Adrenal gland (tissue), 9 donors: ENCODE measurements at regions not wholly inside any gene's neighbourhood (a gene's known extent, or its start where the extent isn't known, plus 50 kb on each side); places are given as distances from the start of the nearest gene placed in this dataset.
A peak's percentile ranks its signal among the peaks of the same experiment; 100 is the strongest.

Source experiments
- DNase-seq, 7 donors: peaks; one replicate each; pipeline ENCODE4 v3.0.0-alpha.2; 2019 to 2020
- H3K27ac ChIP-seq, 5 donors: fragments of 200-600 bp; sonication (generic) in 4 of 5; 1 replicate in 3 of 5; 2 replicates in 2 of 5; pipeline versions ENCODE4 v1.5.1 to v1.8.0; 2016 to 2020; ENCODE audit warnings: mild to moderate bottlenecking in 1 of 5
- H3K27me3 ChIP-seq: fragments of 200-600 bp; 2 replicates; pipeline ENCODE4 v1.8.0; 2021
- H3K36me3 ChIP-seq, 2 donors: fragments of 200-600 bp; replicated peaks in 1 of 2; 1 replicate in 1 of 2; 2 replicates in 1 of 2; pipeline versions ENCODE4 v1.5.1 to v1.8.0; 2018 to 2022
- H3K4me1 ChIP-seq, 2 donors: fragments of 200-600 bp; replicated peaks in 1 of 2; 1 replicate in 1 of 2; 2 replicates in 1 of 2; pipeline versions ENCODE4 v1.5.1 to v1.8.0; 2018 to 2021
- H3K4me3 ChIP-seq, 4 donors: fragments of 200-600 bp; sonication (generic) in 3 of 4; one replicate each; pipeline ENCODE4 v1.5.1; 2016 to 2018
- H3K9me3 ChIP-seq, 3 donors: fragments of 200-600 bp; sonication (generic) in 1 of 3; replicated peaks in 1 of 3; 1 replicate in 2 of 3; 2 replicates in 1 of 3; pipeline versions ENCODE4 v1.5.1 to v1.8.0; 2016 to 2021
- POLR2A ChIP-seq, 2 donors: fragments of 450-650 bp; IDR thresholded peaks; one replicate each; pipeline ENCODE4 v1.6.1; 2017; ENCODE audit warnings: antibody characterized with exemption in 2 of 2, mild to moderate bottlenecking in 2 of 2, moderate library complexity in 1 of 2
- WGBS, 4 donors: extraction: QIAGEN DNeasy Blood & Tissue Kit in 2 of 4; methylation state at CpG; one replicate each; pipeline versions ENCODE4 v1.1.5 to v1.1.7; 2013 to 2017; 5-methylcytosine and 5-hydroxymethylcytosine counted together
- intact Hi-C, 2 donors: fragments of 100-400 bp; cut with DNase I; formaldehyde crosslinking; loops; one replicate each; pipeline versions ENCODE4 v1.14.1 to v1.15.0; 2022 to 2023
- TF ChIP-seq, protein P1 (sequence below), 6 experiments: fragments of 450-650 bp in 4 of 6; fragments of 200-600 bp in 2 of 6; sonication (generic) in 1 of 6; IDR thresholded peaks; 1 replicate in 5 of 6; 2 replicates in 1 of 6; pipeline versions ENCODE4 v1.5.1 to v1.8.0; 2016 to 2021; ENCODE audit warnings: antibody characterized with exemption in 6 of 6, mild to moderate bottlenecking in 2 of 6, moderate library complexity in 1 of 6
- donor health status: healthy with polysubstance abuse.
- donor health status: Bipolar disorder and iron deficiency.
- donor health status: DM: yes; HTN: yes; CAD: no.
- donor health status: DM: no; HTN: no; CAD: no.
- donor health status: DM: no; HTN: no; CAD: no.

DNA sequence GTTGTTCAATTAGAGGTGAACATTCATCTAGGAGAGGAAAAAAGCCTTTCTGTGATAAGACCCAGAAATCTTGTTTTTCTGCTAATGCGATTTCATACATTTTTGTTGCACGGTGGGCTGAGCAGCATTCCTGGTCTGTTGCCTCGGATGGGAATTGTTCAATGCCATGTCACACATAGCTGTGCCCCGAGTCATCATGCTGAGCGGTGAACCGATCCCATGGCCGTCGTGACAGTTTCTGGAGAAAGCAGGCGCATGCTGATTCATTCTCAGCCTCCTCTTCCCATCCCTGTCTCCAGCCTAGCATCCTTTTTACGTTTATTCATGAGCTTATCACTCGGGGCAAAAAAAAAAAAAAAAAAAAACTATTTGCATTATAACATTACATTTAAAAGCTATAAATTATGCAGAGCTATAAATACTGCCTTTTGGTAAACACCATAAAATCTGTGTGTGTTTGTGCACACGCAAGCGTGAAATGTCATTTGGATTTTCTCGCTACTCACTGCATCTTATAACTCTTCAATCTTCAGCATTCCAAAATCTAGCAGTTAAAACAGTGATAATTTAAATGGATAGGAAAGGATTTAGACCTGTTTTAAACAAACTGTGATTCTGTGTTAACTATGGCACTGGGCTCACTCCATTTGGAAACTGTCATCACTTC lies 58.9 kb upstream of the IFNGR1 start:
- Histone ChIP-seq H3K36me3 (no peaks in the 10 kb centered on the region), H3K27me3 (no peaks in the 10 kb centered on the region), H3K4me1 (no peaks in the 10 kb centered on the region), H3K27ac (no peak overlapping the region), H3K9me3 (no peaks in the 10 kb centered on the region), H3K4me3 (no peak overlapping the region)
- TF ChIP-seq, protein P1, sequence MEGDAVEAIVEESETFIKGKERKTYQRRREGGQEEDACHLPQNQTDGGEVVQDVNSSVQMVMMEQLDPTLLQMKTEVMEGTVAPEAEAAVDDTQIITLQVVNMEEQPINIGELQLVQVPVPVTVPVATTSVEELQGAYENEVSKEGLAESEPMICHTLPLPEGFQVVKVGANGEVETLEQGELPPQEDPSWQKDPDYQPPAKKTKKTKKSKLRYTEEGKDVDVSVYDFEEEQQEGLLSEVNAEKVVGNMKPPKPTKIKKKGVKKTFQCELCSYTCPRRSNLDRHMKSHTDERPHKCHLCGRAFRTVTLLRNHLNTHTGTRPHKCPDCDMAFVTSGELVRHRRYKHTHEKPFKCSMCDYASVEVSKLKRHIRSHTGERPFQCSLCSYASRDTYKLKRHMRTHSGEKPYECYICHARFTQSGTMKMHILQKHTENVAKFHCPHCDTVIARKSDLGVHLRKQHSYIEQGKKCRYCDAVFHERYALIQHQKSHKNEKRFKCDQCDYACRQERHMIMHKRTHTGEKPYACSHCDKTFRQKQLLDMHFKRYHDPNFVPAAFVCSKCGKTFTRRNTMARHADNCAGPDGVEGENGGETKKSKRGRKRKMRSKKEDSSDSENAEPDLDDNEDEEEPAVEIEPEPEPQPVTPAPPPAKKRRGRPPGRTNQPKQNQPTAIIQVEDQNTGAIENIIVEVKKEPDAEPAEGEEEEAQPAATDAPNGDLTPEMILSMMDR (IDR thresholded peaks at IDR 0.05): no peak
- no peak for TF ChIP-seq POLR2A (IDR thresholded peaks at IDR 0.05)
- DNase-seq: no peak
- intact Hi-C loops: loop anchor here in 1 of 2 donors (10.0 kb wide), 1 partner anchor 137 kb away; no protein-coding TSS in a partner anchor
- 53 to 57% (median 55%) methylated on average over 14 of the region's 14 CpGs for WGBS, 4 donors

DNA sequence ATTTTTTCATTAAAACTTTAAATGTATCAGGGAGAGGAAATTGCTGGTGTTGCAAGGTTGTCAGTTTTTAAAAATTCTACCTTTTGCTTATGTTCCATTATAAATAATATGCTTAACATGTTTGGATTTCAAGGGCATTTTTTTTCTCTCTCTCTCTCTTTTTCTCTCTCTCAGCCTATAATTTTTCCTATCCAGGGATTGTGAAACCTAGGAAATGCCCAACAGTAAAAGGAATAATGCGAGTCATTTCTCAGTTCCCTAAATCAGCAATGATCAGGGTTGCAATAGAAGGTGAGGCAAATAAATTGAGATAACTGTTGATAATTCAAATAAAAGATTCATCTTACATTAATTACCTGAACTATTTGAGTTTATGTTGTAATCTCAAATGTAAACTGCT lies 53.2 kb upstream of the IFNGR1 start:
- Histone ChIP-seq H3K9me3 (no peaks in the 10 kb centered on the region), H3K36me3 (no peaks in the 10 kb centered on the region), H3K4me3 (no peak overlapping the region), H3K27ac (no peak overlapping the region), H3K4me1 (no peaks in the 10 kb centered on the region), H3K27me3 (no peaks in the 10 kb centered on the region)
- WGBS, 4 donors: 32 to 55% (median 51%) methylated on average over 1 of the region's 1 CpG
- no peak for TF ChIP-seq POLR2A (IDR thresholded peaks at IDR 0.05)
- TF ChIP-seq, protein P1 (IDR thresholded peaks at IDR 0.05): no peak
- intact Hi-C loops: loop anchor here in 1 of 2 donors (10.0 kb wide), 1 partner anchor 142 kb away; no protein-coding TSS in a partner anchor
- DNase-seq: no peak

DNA sequence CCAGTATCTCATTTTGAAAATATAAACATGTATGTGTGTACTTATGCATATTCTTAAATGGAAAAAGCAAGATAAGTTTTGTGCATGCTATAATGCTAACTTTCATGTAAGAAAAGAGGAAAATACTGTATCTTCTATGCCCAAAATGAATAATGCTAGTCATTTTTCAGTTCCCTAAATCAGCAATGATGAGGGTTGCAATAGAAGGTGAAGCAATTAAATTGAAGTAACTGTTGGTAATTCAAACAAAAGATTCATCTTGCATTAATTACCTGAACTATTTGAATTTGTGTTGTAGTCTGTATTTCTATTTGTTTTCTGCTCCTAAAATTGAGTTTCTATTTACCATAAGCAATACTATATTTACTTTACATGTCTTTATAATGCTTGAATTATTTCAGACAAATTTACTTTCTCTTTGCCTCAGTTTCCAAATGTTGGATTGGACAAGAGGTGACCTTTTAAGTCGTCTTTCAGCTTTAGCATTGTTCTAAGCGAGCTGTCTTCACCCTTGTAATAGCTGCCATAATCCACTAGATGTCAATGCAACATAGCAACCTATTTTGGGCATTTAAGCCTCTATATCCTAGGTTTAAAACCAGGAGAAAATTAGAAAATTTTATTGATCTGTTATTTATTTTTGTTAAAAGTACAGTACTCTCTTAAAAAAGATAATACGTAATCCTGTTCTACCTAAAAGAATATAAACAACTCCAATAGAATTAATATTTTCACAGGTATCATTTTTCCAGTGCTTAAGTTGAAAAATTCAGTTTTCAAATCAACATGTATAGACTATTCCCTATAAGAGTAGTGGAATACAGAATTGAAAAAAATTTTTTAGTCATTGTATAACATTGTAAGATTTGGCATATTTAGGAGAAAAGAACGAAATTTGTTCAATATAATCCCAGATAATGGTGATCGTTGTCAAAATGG lies 52.3 kb upstream of the IFNGR1 start:
- H3K27me3 ChIP-seq: no peaks in the 10 kb centered on the region
- WGBS, 4 donors: 25 to 32% (median 27%) methylated on average over 5 of the region's 5 CpGs

More for the DNA sequence above, 52.3 kb upstream of the IFNGR1 start:
- H3K4me3 ChIP-seq: no peak overlapping the region
- no peaks in the 10 kb centered on the region for H3K4me1 ChIP-seq
- intact Hi-C loops: loop anchor here in 1 of 2 donors (10.0 kb wide), 1 partner anchor 143 kb away; no protein-coding TSS in a partner anchor
- TF ChIP-seq POLR2A (IDR thresholded peaks at IDR 0.05): no peak
- TF ChIP-seq, protein P1 (IDR thresholded peaks at IDR 0.05): peak; percentile 74 to 92 (median 86)
- no peak for DNase-seq
- H3K27ac ChIP-seq: no peak overlapping the region
- no peaks in the 10 kb centered on the region for H3K36me3 ChIP-seq
- no peaks in the 10 kb centered on the region for H3K9me3 ChIP-seq
